ENCODE measurements at regions not wholly inside any gene's neighbourhood (a gene's known extent, or its start where the extent isn't known, plus 50 kb on each side); places are given as distances from the start of the nearest gene placed in this dataset.

- no peak overlapping the region for H3K27ac ChIP-seq (ENCODE audit: insufficient read depth in 1 of 2, low read depth in 1 of 2, low read length in 2 of 2, poor library complexity in 1 of 2, severe bottlenecking in 2 of 2)
- no peaks in the 10 kb centered on the region for H3K27me3 ChIP-seq (replicated peaks in 2 of 5; ENCODE audit: control insufficient read depth in 4 of 5, insufficient read depth in 5 of 5, low read length in 4 of 5)
- H3K4me3 ChIP-seq (ENCODE audit: control insufficient read depth in 1 of 7, extremely low read depth in 1 of 7, insufficient read depth in 4 of 7, low read depth in 2 of 7, low read length in 6 of 7), result no peak overlapping the region
- H3K4me1 ChIP-seq (ENCODE audit: control extremely low read depth in 1 of 4, control insufficient read depth in 4 of 4, insufficient read depth in 4 of 4, low read length in 3 of 4), result no peaks in the 10 kb centered on the region
- ChIA-PET POLR2A (no interaction called here), CTCF (no interaction called here)
- DNase-seq, result no peak
- WGBS (ENCODE audit: insufficient coverage), result 77% methylated on average over 10 of the region's 18 CpGs
- no peaks in the 10 kb centered on the region for H3K36me3 ChIP-seq (ENCODE audit: control insufficient read depth in 4 of 4, insufficient read depth in 4 of 4, low read length in 3 of 4)
- H3K9me3 ChIP-seq (ENCODE audit: control extremely low read depth in 1 of 5, control insufficient read depth in 4 of 5, insufficient read depth in 2 of 5, low read depth in 1 of 5, low read length in 4 of 5), result no peaks in the 10 kb centered on the region
Observed at GRCh38 chr12:114952573-114953271, 268.7 kb upstream of the TBX3 start.

DNA sequence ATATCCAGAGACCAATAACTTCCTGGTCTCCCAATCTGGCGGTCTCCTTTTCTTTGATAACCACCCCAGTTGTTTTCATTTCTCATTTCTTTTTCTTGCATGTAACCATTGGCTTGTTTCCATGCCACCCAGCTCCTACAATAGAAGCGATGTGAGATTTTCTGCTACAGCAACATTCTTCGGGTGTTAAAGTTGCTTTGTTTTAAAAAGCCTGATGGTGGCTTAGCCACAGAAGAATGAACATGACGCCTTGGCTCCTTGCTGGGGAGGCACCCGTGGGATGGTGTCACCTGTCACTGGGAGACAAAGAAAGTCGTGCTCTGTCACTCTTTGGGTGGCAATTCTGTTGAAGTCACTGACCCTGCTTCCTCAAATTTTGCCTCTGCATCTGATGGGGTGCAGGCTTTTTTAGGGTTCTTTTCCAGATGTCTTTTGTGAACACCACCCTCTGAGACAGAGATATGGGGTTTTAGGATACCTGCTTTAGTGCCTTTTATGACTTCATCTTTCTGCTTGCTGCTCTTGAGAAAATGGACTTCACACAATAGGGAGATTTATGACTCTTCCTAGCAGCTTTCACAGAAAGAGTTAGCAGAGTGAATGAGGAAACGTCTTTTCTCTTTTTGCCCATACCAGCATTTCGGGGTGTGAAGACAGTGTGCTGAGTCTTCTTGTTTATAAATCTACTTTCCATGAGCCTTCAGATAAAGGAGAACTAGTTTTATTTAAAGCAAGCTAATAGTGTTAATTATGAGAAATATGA is 265.3 kb upstream of the TBX3 start:
- POLR2A ChIA-PET, result no interaction called here
- CTCF ChIA-PET, result no interaction called here
- no peak overlapping the region for H3K4me3 ChIP-seq (ENCODE audit: control insufficient read depth in 1 of 7, extremely low read depth in 1 of 7, insufficient read depth in 4 of 7, low read depth in 2 of 7, low read length in 6 of 7)
- H3K27me3 ChIP-seq (replicated peaks in 2 of 5; ENCODE audit: control insufficient read depth in 4 of 5, insufficient read depth in 5 of 5, low read length in 4 of 5), result no peaks in the 10 kb centered on the region
- no peak for DNase-seq
- 69% methylated on average over 7 of the region's 8 CpGs for WGBS (ENCODE audit: insufficient coverage)
- H3K4me1 ChIP-seq (ENCODE audit: control extremely low read depth in 1 of 4, control insufficient read depth in 4 of 4, insufficient read depth in 4 of 4, low read length in 3 of 4), result no peaks in the 10 kb centered on the region
- H3K9me3 ChIP-seq (ENCODE audit: control extremely low read depth in 1 of 5, control insufficient read depth in 4 of 5, insufficient read depth in 2 of 5, low read depth in 1 of 5, low read length in 4 of 5), result no peaks in the 10 kb centered on the region
- H3K36me3 ChIP-seq (ENCODE audit: control insufficient read depth in 4 of 4, insufficient read depth in 4 of 4, low read length in 3 of 4), result no peaks in the 10 kb centered on the region
- H3K27ac ChIP-seq (ENCODE audit: insufficient read depth in 1 of 2, low read depth in 1 of 2, low read length in 2 of 2, poor library complexity in 1 of 2, severe bottlenecking in 2 of 2), result no peak overlapping the region

DNA sequence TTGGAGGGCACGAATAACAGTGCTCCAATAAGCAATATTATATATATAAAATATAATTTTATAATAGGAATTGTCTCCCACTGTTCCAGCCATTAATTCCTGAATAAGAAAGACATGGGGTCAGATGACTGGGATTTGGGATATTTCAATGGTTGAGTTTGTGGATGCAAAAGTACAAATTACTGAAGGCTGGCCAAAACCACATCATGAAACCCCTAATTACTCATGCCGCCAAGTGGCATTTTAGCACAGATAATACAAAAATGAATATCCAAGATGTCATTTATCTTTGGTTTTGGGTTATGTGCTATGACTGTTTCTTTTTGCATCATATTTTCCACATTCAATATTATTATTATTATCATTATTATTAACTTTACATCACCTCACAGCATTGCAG is 261.4 kb upstream of the TBX3 start:
- H3K9me3 ChIP-seq (ENCODE audit: control extremely low read depth in 1 of 5, control insufficient read depth in 4 of 5, insufficient read depth in 2 of 5, low read depth in 1 of 5, low read length in 4 of 5), result peaks cover 0 to 2% (median 0%) of the 10 kb centered on the region in 5 experiments
- H3K27me3 ChIP-seq (replicated peaks in 2 of 5; ENCODE audit: control insufficient read depth in 4 of 5, insufficient read depth in 5 of 5, low read length in 4 of 5), result no peaks in the 10 kb centered on the region
- H3K27ac ChIP-seq (ENCODE audit: insufficient read depth in 1 of 2, low read depth in 1 of 2, low read length in 2 of 2, poor library complexity in 1 of 2, severe bottlenecking in 2 of 2), result no peak overlapping the region
- POLR2A ChIA-PET, result no interaction called here
- H3K4me1 ChIP-seq (ENCODE audit: control extremely low read depth in 1 of 4, control insufficient read depth in 4 of 4, insufficient read depth in 4 of 4, low read length in 3 of 4), result no peaks in the 10 kb centered on the region
- CTCF ChIA-PET, result no interaction called here
- DNase-seq, result no peak
- H3K36me3 ChIP-seq (ENCODE audit: control insufficient read depth in 4 of 4, insufficient read depth in 4 of 4, low read length in 3 of 4), result no peaks in the 10 kb centered on the region
- no CpG with 5 or more reads among the region's 2 CpGs for WGBS (ENCODE audit: insufficient coverage)
- H3K4me3 ChIP-seq (ENCODE audit: control insufficient read depth in 1 of 7, extremely low read depth in 1 of 7, insufficient read depth in 4 of 7, low read depth in 2 of 7, low read length in 6 of 7), result no peak overlapping the region

DNA sequence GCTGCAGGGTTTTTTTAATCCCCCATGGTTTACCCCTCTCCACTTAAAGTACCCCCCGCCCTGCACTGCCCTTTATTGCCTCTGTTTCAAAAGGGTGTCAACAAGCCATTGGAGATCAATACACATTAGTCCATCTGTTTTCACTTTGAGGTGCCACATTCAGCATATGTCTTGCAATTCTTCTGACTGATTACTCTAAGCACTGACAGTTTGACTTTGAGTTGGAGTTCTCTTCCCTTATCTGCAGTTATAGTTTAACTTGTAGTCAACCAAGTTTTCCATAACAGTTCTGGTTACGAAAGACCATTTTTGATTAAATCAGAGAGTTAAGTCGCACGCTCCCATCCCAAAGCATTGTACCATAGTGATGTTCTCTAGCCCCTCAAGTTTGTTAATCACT is 260.8 kb upstream of the TBX3 start:
- H3K27me3 ChIP-seq (replicated peaks in 2 of 5; ENCODE audit: control insufficient read depth in 4 of 5, insufficient read depth in 5 of 5, low read length in 4 of 5), result no peaks in the 10 kb centered on the region
- H3K4me1 ChIP-seq (ENCODE audit: control extremely low read depth in 1 of 4, control insufficient read depth in 4 of 4, insufficient read depth in 4 of 4, low read length in 3 of 4), result no peaks in the 10 kb centered on the region
- H3K36me3 ChIP-seq (ENCODE audit: control insufficient read depth in 4 of 4, insufficient read depth in 4 of 4, low read length in 3 of 4), result no peaks in the 10 kb centered on the region
- H3K4me3 ChIP-seq (ENCODE audit: control insufficient read depth in 1 of 7, extremely low read depth in 1 of 7, insufficient read depth in 4 of 7, low read depth in 2 of 7, low read length in 6 of 7), result no peak overlapping the region
- ChIA-PET POLR2A (no interaction called here), CTCF (no interaction called here)
- H3K27ac ChIP-seq (ENCODE audit: insufficient read depth in 1 of 2, low read depth in 1 of 2, low read length in 2 of 2, poor library complexity in 1 of 2, severe bottlenecking in 2 of 2), result no peak overlapping the region
- DNase-seq, result no peak
- peaks cover 0 to 2% (median 0%) of the 10 kb centered on the region in 5 experiments for H3K9me3 ChIP-seq (ENCODE audit: control extremely low read depth in 1 of 5, control insufficient read depth in 4 of 5, insufficient read depth in 2 of 5, low read depth in 1 of 5, low read length in 4 of 5)
- 89% methylated on average over 4 of the region's 4 CpGs for WGBS (ENCODE audit: insufficient coverage)

DNA sequence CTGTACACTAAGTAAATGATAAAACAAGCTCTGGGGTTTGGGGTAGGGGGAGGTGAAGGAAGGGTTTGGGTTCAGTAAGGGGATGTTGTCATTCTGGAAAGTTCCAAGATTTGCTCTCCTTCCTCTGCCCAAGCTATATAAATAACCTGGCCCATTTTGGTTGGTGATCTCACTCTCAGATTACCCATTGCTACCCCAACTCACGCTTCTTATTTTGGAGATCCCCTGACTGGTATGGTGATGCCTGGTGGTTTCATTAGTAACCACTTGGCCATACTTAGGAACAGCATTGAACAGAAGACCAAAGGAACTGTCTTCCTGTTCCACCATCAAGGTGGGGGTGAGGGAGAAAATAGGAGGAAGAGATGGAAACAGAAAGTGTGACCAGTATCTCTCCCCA is 259.6 kb upstream of the TBX3 start:
- H3K27ac ChIP-seq (ENCODE audit: insufficient read depth in 1 of 2, low read depth in 1 of 2, low read length in 2 of 2, poor library complexity in 1 of 2, severe bottlenecking in 2 of 2), result no peak overlapping the region
- no peaks in the 10 kb centered on the region for H3K4me1 ChIP-seq (ENCODE audit: control extremely low read depth in 1 of 4, control insufficient read depth in 4 of 4, insufficient read depth in 4 of 4, low read length in 3 of 4)
- POLR2A ChIA-PET, result no interaction called here
- no peak overlapping the region for H3K4me3 ChIP-seq (ENCODE audit: control insufficient read depth in 1 of 7, extremely low read depth in 1 of 7, insufficient read depth in 4 of 7, low read depth in 2 of 7, low read length in 6 of 7)
- no peaks in the 10 kb centered on the region for H3K36me3 ChIP-seq (ENCODE audit: control insufficient read depth in 4 of 4, insufficient read depth in 4 of 4, low read length in 3 of 4)
- 100% methylated on average over 1 of the region's 1 CpG for WGBS (ENCODE audit: insufficient coverage)
- CTCF ChIA-PET, result no interaction called here
- H3K9me3 ChIP-seq (ENCODE audit: control extremely low read depth in 1 of 5, control insufficient read depth in 4 of 5, insufficient read depth in 2 of 5, low read depth in 1 of 5, low read length in 4 of 5), result peaks cover 0 to 2% (median 0%) of the 10 kb centered on the region in 5 experiments
- DNase-seq, result no peak
- H3K27me3 ChIP-seq (replicated peaks in 2 of 5; ENCODE audit: control insufficient read depth in 4 of 5, insufficient read depth in 5 of 5, low read length in 4 of 5), result no peaks in the 10 kb centered on the region

GRCh38 chr12:114938487-114939210 is 254.7 kb upstream of the TBX3 start:
- ChIA-PET POLR2A (no interaction called here), CTCF (no interaction called here)
- 91% methylated on average over 18 of the region's 18 CpGs for WGBS (ENCODE audit: insufficient coverage)
- Histone ChIP-seq H3K36me3 (ENCODE audit: control insufficient read depth in 4 of 4, insufficient read depth in 4 of 4, low read length in 3 of 4) (no peaks in the 10 kb centered on the region), H3K27ac (ENCODE audit: insufficient read depth in 1 of 2, low read depth in 1 of 2, low read length in 2 of 2, poor library complexity in 1 of 2, severe bottlenecking in 2 of 2) (no peak overlapping the region), H3K27me3 (replicated peaks in 2 of 5; ENCODE audit: control insufficient read depth in 4 of 5, insufficient read depth in 5 of 5, low read length in 4 of 5) (no peaks in the 10 kb centered on the region), H3K4me3 (ENCODE audit: control insufficient read depth in 1 of 7, extremely low read depth in 1 of 7, insufficient read depth in 4 of 7, low read depth in 2 of 7, low read length in 6 of 7) (no peak overlapping the region), H3K4me1 (ENCODE audit: control extremely low read depth in 1 of 4, control insufficient read depth in 4 of 4, insufficient read depth in 4 of 4, low read length in 3 of 4) (no peaks in the 10 kb centered on the region), H3K9me3 (ENCODE audit: control extremely low read depth in 1 of 5, control insufficient read depth in 4 of 5, insufficient read depth in 2 of 5, low read depth in 1 of 5, low read length in 4 of 5) (peaks cover 0 to 2% (median 0%) of the 10 kb centered on the region in 5 experiments)
- DNase-seq, result no peak
